ENCODE measurements at regions not wholly inside any gene's neighbourhood (a gene's known extent, or its start where the extent isn't known, plus 50 kb on each side); places are given as distances from the start of the nearest gene placed in this dataset.

DNA sequence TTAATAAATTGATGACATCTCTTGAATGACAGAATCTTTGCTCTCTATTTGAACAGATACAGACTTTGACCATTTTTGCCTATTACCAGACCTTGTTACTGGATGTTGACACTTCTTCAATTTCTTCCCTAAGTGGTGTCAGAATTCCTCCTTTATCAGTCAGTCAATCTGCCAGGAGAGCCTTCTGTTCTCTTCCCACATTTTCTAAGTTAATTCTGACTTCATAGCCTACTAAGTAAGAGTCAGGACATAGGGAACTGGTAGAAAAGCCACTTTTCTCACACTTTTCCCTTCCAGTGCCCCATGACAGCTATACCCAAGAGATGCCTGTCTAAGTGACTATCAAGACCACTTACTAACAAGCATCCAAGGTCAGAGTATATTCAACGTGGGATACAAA lies 1187.5 kb upstream of the NXPH2 start:
- TF ChIP-seq, protein P1, sequence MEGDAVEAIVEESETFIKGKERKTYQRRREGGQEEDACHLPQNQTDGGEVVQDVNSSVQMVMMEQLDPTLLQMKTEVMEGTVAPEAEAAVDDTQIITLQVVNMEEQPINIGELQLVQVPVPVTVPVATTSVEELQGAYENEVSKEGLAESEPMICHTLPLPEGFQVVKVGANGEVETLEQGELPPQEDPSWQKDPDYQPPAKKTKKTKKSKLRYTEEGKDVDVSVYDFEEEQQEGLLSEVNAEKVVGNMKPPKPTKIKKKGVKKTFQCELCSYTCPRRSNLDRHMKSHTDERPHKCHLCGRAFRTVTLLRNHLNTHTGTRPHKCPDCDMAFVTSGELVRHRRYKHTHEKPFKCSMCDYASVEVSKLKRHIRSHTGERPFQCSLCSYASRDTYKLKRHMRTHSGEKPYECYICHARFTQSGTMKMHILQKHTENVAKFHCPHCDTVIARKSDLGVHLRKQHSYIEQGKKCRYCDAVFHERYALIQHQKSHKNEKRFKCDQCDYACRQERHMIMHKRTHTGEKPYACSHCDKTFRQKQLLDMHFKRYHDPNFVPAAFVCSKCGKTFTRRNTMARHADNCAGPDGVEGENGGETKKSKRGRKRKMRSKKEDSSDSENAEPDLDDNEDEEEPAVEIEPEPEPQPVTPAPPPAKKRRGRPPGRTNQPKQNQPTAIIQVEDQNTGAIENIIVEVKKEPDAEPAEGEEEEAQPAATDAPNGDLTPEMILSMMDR (IDR thresholded peaks at IDR 0.05), result no peak
- no peak for TF ChIP-seq ZFX (IDR thresholded peaks at IDR 0.05; ENCODE audit: borderline replicate concordance)

Measured in 22Rv1 (cell line).